SK-N-MC (cell line): ENCODE measurements at regions not wholly inside any gene's neighbourhood (a gene's known extent, or its start where the extent isn't known, plus 50 kb on each side); places are given as distances from the start of the nearest gene placed in this dataset.
"Not testable (repeated sequence)": the region's sequence is repeated elsewhere in the genome, so short reads cannot be mapped to it uniquely, and the experiment has no call there.

Experiments
- DNase-seq: peaks from one replicate; pipeline ENCODE4 v3.0.0-alpha.2; 2011; ENCODE audit warnings: low read depth, low spot score
- H3K27ac ChIP-seq: fragments of 200-600 bp; sonication (generic); 2 replicates; pipeline ENCODE4 v1.5.1; 2016; ENCODE audit warnings: mixed run types
- H3K36me3 ChIP-seq: fragments of 200-600 bp; sonication (generic); 2 replicates; pipeline ENCODE4 v1.6.1; 2017; ENCODE audit warnings: antibody characterized with exemption, low read length, mixed read lengths; ENCODE audit not compliant: insufficient read depth
- H3K4me3 ChIP-seq: fragments of 200-600 bp; sonication (generic); 2 replicates; pipeline ENCODE4 v1.5.1; 2016
- H3K9ac ChIP-seq: fragments of 200-600 bp; sonication (generic); 2 replicates; pipeline ENCODE4 v1.8.0; 2017; ENCODE audit warnings: mixed run types, mixed read lengths; ENCODE audit not compliant: insufficient read length
- H3K9me3 ChIP-seq: fragments of 200-600 bp; sonication (generic); 2 replicates; pipeline ENCODE4 v1.6.1; 2017; ENCODE audit warnings: low read depth, mild to moderate bottlenecking, antibody characterized with exemption, low read length, moderate library complexity, mixed read lengths
- EZH2 ChIP-seq: fragments of 200-600 bp; sonication (generic); IDR thresholded peaks from one replicate; pipeline ENCODE4 v1.6.1; 2017; ENCODE audit warnings: antibody characterized with exemption
- FOXP2 ChIP-seq: optimal IDR thresholded peaks from 2 replicates; pipeline ENCODE3; 2011; ENCODE audit warnings: mild to moderate bottlenecking, moderate library complexity; ENCODE audit not compliant: insufficient read depth; ENCODE audit errors: extremely low read length, control extremely low read depth
- POLR2AphosphoS5 ChIP-seq: IDR thresholded peaks from 2 replicates; pipeline ENCODE4 v1.6.1; 2012; ENCODE audit warnings: mild to moderate bottlenecking, low read depth, low read length, borderline replicate concordance

DNA sequence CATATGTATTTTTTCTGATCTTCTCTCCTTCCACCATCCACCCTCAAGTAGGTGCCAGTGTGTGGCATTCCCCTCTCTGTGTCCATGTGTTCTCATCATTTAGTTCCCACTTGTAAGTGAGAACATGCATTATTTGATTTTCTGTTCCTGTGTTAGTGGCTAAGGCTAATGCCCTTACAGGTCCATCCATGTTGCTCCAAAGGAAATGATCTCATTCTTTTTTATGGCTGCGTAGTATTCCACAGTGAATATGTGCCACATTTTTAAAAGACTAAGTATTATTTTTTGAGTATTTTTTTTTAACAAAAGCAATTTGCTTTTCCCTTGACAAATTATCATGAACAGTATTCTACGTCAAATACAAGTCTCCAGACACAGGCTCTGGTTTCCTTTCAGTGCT, 86.4 kb upstream of the ZNF746 start:
- Histone ChIP-seq H3K27ac (no peak overlapping the region), H3K4me3 (no peak overlapping the region), H3K9me3 (0 out of 2 replicates have a peak, but pooled peaks cover 6% of the 10 kb centered on the region), H3K36me3 (peaks cover 64% of the 10 kb centered on the region), H3K9ac (no peak overlapping the region)
- no peak for TF ChIP-seq POLR2AphosphoS5
- TF ChIP-seq FOXP2, result no peak
- no peak for TF ChIP-seq EZH2
- DNase-seq, result no peak

DNA sequence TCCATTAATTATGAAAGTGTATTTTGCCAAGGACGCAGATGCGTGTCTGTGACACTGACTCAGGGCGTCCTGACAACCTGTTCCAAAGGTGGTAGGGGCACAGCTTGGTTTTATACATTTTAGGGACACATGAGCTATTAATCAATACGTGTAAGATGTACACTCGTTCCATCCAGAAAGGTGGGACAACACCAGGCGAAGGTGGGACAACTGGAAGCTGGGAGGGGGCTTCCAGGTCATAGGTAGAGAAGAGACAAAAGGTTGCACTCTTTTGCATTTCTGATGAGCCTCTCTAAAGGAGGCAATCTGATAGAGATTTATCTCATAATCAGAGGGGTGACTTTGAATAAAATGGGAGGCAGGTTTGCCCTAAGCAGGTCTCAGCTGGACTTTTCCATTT, 82.7 kb upstream of the ZNF746 start:
- Histone ChIP-seq H3K36me3 (peaks cover 39% of the 10 kb centered on the region), H3K9ac (no peak overlapping the region), H3K9me3 (0 out of 2 replicates have a peak, but pooled peaks cover 6% of the 10 kb centered on the region), H3K4me3 (no peak overlapping the region), H3K27ac (no peak overlapping the region)
- no peak for DNase-seq
- no peak for TF ChIP-seq FOXP2
- TF ChIP-seq POLR2AphosphoS5, result no peak
- TF ChIP-seq EZH2, result no peak

DNA sequence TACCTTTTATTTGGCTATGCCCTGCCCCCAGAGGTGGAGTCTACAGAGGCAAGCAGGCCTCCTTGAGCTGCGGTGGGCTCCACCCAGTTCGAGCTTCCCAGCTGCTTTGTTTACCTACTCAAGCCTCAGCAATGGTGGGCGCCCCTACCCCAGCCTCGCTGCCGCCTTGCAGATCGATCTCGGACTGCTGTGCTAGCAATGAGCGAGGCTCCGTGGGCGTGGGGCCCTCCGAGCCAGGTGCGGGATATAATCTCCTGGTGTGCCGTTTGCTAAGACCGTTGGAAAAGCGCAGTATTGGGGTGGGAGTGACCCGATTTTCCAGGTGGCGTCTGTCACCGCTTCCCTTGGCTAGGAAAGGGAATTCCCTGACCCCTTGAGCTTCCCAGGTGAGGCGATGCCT, 81.8 kb upstream of the ZNF746 start:
- not testable (repeated sequence) for H3K9ac ChIP-seq, H3K4me3 ChIP-seq, H3K27ac ChIP-seq, H3K9me3 ChIP-seq, DNase-seq
- peaks cover 29% of the 10 kb centered on the region for H3K36me3 ChIP-seq

DNA sequence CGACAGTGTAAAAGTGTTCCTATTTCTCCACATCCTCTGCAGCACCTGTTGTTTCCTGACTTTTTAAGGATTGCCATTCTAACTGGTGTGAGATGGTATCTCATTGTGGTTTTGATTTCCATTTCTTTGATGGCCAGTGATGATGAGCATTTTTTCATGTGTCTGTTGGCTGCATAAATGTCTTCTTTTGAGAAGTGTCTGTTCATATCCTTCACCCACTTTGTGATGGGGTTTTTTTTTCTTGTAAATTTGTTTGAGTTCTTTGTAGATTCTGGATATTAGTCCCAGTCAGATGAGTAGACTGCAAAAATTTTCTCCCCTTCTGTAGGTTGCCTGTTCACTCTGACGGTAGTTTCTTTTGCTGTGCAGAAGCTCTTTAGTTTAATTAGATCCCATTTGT, 76.8 kb upstream of the ZNF746 start:
- not testable (repeated sequence) for DNase-seq, H3K9ac ChIP-seq, H3K27ac ChIP-seq, H3K9me3 ChIP-seq, H3K36me3 ChIP-seq, H3K4me3 ChIP-seq

DNA sequence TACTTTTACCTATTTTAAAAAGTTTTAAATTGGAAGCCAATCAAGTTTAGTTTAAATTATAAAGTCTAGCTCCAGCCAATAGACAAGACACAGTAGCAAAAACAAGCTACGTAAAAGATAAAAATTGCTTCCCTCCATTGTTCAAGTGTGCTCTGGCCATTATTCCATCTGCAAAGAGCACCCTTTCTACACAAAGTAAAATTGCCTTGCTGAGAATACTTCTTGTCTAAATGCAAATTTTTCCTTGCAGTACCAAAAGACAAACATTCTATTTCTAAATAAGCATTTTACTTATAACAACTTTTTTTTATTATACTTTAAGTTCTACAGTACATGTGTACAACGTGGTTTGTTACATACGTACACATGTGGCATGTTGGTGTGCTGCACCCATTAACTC, 75.9 kb upstream of the ZNF746 start:
- DNase-seq, result no peak
- Histone ChIP-seq H3K9ac (no peak overlapping the region), H3K36me3 (peaks cover 4% of the 10 kb centered on the region; the same call in 1 of the 2 replicates), H3K9me3 (0 out of 2 replicates have a peak, but pooled peaks cover 2% of the 10 kb centered on the region), H3K27ac (no peak overlapping the region), H3K4me3 (no peak overlapping the region)
- TF ChIP-seq FOXP2 (no peak), POLR2AphosphoS5 (no peak), EZH2 (no peak)

DNA sequence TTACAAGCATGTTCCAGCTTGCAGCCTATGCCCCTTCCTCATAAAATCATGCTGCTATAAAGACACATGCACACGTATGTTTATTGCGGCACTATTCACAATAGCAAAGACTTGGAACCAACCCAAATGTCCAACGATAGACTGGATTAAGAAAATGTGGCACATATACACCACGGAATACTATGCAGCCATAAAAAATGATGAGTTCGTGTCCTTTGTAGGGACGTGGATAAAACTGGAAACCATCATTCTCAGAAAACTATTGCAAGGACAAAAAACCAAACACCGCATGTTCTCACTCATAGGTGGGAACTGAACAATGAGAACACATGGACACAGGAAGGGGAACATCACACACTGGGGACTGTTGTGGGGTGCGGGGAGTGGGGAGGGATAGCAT, 75.3 kb upstream of the ZNF746 start:
- H3K9ac ChIP-seq, H3K4me3 ChIP-seq, H3K9me3 ChIP-seq, H3K36me3 ChIP-seq, H3K27ac ChIP-seq, DNase-seq: not testable (repeated sequence)

DNA sequence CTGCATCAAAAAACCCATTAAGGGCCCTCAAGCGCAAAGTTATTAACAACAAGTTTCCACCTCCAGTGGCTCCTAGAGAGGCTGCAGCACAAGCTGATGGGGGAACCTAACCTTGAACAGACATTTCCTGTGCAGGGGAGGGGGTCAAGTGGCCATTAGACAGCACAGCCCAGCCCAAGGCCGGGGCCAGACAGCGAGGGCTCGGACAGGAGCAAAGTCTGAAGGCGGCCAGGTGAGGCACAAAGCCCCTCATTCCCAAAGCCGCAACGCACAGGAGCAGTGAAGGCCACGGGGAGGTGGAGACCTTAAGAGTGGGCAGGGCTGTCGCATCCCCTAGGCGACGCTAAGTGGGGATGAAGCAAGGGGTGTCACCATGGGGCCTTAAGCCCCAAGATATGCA, 73.2 kb upstream of the ZNF746 start:
- Histone ChIP-seq H3K36me3 (peaks cover 22% of the 10 kb centered on the region; the same call in 1 of the 2 replicates), H3K9me3 (0 out of 2 replicates have a peak, but pooled peaks cover 2% of the 10 kb centered on the region), H3K27ac (no peak overlapping the region), H3K4me3 (no peak overlapping the region), H3K9ac (no peak overlapping the region)
- DNase-seq, result no peak
- no peak for TF ChIP-seq EZH2
- no peak for TF ChIP-seq POLR2AphosphoS5
- no peak for TF ChIP-seq FOXP2

DNA sequence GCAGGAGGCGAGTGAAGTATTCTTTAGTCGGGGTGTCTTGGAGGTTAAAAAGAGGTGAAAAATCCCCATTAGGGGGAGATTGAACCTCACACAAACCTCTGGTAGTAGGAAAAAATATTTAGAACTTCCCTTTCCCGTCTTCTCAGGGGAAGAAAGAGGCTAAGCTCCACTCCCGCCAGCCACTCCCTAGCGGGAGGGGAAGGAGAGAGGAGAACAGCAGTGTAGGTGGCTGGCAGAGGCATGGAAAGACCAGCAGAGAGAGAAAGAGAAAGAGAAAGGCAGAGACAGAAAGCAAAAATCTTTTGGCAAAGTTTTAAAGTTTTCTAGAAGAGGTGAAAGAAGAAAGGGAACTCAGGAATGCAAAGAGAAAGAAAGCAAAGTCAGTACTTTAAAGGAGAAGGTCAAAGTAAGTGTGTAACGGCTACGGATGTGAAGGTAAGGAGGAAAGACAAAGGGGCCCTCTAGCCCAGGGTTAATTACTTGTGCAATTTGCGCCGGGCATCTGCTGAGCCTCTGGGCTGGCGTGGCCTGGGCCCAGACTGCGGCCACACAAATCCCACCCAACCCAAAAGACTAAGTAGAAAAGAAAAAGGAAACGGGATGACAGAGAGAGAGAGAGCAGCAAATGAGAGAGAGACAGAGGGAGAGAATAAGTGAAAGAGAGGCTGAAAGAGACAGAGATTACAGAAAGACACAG, 72.3 kb upstream of the ZNF746 start:
- no peak for DNase-seq
- Histone ChIP-seq H3K9ac (no peak overlapping the region), H3K9me3 (0 out of 2 replicates have a peak, but pooled peaks cover 2% of the 10 kb centered on the region)

DNA sequence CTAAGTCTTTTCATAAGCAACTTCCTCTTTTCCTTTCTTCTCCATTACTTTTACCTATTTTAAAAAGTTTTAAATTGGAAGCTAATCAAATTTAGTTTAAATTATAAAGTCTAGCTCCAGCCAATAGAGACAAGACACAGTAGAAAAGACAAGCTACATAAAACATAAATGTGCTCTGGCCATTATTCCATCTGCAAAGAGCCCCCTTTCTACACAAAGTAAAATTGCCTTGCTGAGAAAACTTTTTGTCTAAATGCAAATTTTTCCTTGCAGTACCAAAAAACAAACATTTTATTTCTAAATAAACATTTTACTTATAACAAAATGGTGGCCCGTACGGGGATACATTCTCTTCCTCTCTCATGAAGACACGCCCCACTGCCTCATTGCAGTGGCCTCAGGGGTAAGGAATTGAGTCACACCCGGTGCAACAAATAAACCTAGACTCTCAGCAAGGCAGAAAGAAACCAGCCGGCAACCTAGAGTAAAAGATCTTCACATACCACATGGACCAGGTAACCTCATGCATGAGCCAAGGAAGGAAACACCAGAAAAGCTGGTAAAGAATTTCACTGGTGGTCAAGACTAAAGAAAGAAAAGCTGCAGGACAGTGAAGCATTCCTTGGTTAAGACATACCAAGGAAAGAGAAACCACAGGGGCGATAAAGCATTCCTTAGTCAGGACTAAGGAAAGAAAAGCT, 71.6 kb upstream of the ZNF746 start:
- H3K27ac ChIP-seq, result no peak overlapping the region
- no peak overlapping the region for H3K9ac ChIP-seq
- peaks cover 30% of the 10 kb centered on the region; the same call in 1 of the 2 replicates for H3K36me3 ChIP-seq
- TF ChIP-seq EZH2 (no peak), FOXP2 (no peak), POLR2AphosphoS5 (no peak)
- no peak overlapping the region for H3K4me3 ChIP-seq
- no peak for DNase-seq
- 0 out of 2 replicates have a peak, but pooled peaks cover 2% of the 10 kb centered on the region for H3K9me3 ChIP-seq

More for the DNA sequence above, 72.3 kb upstream of the ZNF746 start:
- Histone ChIP-seq H3K27ac (no peak overlapping the region), H3K36me3 (peaks cover 26% of the 10 kb centered on the region; the same call in 1 of the 2 replicates), H3K4me3 (no peak overlapping the region)
- TF ChIP-seq FOXP2 (no peak), POLR2AphosphoS5 (no peak), EZH2 (no peak)
